ENCODE measurements at regions not wholly inside any gene's neighbourhood (a gene's known extent, or its start where the extent isn't known, plus 50 kb on each side); places are given as distances from the start of the nearest gene placed in this dataset.

GRCh38 chr3:150116196-150116595 is 145.5 kb upstream of the PFN2 start:
- no peak for DNase-seq

GRCh38 chr3:150114873-150115540 is 144.3 kb upstream of the PFN2 start:
- peak in 1 of 5 donors; percentile 45 for DNase-seq

DNA sequence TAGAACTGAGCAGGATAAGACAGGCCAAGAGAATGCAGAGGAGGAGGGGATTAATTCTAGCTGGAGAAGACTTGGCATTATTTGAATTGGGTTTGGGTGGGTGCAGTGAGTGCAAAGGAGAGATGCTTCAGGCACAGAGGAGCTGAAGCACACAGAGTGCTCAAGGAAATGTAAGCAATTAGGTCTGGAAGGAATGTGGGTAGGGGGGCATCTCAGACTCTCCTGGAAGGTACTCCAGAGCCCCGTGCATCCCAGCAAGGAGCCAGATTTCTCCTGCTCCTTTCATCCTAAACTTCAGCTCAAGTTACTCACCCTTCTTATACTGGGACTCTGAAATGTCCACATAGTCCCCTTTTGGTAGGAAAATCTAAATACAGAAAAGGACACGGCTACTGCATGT is 143.6 kb upstream of the PFN2 start:
- no peak for DNase-seq

DNA sequence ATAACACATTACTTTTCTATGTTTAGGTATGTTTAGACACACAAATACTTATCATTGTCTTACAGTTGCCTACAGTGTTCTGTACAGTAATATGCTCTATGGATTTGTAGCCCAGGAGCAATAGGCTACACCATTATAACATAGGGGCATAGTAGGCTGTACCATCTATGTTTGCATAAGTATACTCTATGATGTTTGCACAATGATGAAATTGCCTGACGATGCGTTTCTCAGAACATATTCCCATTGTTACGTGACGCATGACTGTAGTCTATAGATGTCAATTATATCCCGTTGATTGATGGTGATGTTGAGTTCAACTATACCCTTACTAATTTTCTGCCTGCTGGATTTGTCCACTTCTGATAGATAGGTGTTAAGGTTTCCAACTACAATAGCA is 139.4 kb upstream of the PFN2 start:
- DNase-seq: no peak

DNA sequence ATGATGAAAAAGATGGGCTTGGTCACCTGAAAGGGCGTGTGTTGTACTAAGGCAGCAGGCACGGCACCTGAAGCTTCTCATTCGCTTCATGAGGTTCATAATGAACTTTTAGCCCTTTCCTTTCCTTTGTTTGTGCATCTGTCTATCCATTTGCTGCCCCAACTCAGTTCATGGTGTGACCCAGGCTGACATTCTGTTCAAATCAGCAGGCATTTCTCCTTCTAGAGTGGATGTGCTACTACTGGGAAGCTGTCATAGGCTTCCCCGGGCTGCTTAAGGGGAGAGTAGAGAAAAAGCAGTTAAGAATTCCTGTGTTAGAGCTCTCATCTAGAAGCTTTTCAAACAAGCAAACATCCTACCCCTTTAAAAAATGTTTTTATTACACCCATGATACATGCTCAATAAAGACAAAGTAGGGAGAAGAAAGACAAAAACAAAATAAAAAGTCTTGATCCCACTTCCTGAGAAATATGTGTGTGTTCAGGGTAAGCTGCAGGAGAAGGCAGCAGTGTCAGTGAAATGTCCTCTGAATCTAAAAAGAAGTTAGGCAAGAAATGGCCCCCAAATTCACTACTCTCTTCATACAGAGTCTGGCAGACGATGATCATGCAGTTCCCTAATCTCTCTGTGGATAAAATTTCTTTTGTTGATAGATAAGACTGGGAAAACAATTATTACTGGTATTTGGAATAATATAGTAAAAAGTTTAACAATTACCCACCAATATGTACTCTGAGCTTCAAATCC is 136.9 kb upstream of the PFN2 start:
- no peak for DNase-seq

DNA sequence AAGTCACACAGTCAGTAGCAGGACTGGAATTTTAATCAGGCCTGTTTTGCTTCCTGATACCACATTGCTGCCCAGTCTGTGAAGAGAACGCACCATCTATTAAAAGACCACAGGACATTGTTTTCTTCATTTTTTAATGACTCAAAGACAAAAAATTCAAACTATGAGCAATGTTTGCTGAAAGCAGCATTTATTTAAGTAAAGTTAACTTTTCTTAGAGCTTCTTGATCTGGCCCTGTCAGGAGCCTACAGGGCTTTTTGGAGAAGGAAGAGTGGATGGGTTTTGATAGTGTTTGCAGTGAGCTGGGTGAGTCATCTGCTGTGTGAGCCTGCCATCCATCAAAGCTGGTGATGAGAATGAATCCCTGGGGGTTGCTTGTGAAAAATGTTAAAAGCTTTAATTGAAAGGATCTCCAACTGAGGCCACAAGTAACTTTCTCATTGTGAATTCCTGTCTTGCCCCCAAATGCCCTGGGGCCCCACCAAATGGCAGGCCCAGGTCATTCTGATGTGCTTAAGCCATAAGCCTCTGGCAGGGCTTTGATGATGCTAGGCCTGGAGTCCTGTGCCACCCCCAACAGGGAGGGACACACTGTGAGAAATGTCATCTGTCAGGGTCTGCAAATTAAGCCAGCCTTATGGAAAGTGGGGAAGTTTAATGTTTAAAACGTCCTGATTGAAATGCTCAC is 136.2 kb upstream of the PFN2 start:
- DNase-seq: no peak

- DNase-seq: no peak
Measured at GRCh38 chr3:150105886-150106612, 135.4 kb upstream of the PFN2 start.

GRCh38 chr3:150105025-150105424 is 134.3 kb upstream of the PFN2 start:
- DNase-seq: no peak

- no peak for DNase-seq
Measured at GRCh38 chr3:150104564-150104963, 133.9 kb upstream of the PFN2 start.

- DNase-seq: no peak
Measured at GRCh38 chr3:150101016-150101415, 130.3 kb upstream of the PFN2 start.

DNA sequence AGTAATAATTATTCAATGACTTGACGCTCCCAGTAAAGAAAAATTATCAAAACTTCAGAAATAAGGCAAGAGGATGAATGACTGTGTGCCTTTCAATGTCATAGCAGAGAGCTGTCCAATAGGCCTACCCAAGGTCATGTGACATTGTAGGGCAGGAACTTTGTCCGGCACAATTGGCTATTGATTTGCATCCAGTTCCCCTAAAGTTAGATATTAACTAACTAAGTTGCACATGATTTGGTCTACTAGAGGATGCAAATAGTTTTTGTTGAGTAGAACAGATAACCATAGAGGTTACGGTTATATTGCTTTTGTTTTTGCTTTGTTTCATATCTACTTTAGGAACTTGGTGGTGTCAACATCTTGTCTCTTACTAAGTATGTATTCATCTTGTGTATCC is 127.9 kb upstream of the PFN2 start:
- DNase-seq: no peak

- DNase-seq: no peak
Measured at GRCh38 chr3:150097588-150097890, 126.8 kb upstream of the PFN2 start.

GRCh38 chr3:150096700-150097587 is 126.2 kb upstream of the PFN2 start:
- no peak for DNase-seq

DNA sequence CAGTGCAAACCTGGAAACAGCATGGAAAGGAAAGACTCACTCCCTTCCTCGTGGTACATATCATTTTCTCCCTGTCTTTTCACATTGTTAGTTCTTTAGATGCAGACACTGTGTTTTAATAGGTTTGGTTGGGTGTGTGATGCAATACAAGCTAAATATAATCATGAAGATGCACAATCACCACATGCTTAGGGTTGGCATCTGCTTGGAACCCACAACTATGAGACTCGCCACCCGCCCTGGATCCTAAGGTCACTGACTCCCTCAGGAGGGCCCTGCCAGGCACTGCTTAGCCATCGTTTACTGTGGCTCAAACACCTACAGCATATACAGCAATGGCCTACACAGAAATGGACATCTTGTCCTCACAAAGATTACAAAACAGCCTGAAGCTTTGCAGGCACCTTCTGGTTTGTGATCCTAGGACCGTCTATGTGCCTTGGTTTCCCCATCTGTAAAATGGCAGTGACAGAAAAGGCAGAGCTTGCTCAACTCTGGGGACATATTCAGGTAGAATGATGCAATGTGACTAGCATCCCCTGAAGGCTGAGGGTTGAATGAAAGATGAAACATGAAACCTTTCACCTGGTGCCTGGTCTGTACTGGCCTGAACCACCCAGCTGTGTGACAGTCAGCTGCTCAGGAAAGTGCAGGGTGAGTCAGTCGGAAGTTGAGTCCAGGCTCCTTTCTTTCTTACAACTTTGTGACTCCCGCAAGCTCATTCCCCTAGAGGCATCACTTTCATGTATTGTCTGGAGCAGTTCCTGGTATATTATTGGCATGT is 123.6 kb upstream of the PFN2 start:
- DNase-seq: no peak

GRCh38 chr3:150091626-150092025 is 120.9 kb upstream of the PFN2 start:
- no peak for DNase-seq

DNA sequence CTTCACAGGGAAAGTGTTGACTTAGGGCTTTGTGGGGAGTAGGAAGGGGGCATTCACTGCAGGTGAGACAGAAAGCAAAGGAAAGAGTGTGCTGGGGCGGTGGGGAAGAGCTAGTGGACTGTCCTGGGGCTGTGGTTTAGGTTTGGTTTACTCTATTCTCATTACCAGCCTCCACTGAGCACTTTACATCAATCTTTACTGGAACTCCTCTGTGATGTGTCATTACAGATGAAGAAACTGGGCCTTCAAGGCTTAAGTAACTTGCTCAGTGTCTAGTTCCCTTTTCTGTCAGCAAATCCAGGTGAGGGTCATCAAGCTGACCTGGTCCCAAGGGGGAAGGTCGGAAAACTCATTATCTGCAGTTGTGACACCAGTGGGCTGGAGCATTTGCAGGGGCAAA is 120.2 kb upstream of the PFN2 start:
- DNase-seq: no peak

- DNase-seq: no peak
Measured at GRCh38 chr3:150090006-150090405, 119.3 kb upstream of the PFN2 start.

- DNase-seq: no peak
Measured at GRCh38 chr3:150084128-150084527, 113.4 kb upstream of the PFN2 start.

DNA sequence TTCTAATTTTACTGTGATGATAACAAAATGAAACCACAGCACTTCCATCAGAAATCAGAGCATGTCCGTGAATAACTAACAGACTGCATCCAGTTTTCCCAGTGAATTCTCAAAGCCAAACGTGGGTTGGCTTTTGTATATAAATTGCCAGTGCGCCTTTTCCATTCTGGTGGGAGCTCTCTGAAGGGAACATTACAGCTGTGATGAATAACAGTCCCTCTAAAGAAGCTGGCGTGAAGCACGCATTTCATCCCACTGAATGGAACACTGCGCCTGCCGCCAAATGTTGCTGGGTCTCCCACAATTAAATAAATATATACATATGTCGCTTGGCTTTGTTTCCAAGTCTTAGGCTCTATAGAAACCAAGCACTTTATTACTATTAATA is 113.0 kb upstream of the PFN2 start:
- no peak for DNase-seq

- DNase-seq: no peak
Measured at GRCh38 chr3:150082898-150083654, 112.4 kb upstream of the PFN2 start.

GRCh38 chr3:150081084-150081483 is 110.4 kb upstream of the PFN2 start:
- DNase-seq: no peak

Data from T-helper 1 cell (primary cell).